ENCODE measurements at regions not wholly inside any gene's neighbourhood (a gene's known extent, or its start where the extent isn't known, plus 50 kb on each side); places are given as distances from the start of the nearest gene placed in this dataset.

DNA sequence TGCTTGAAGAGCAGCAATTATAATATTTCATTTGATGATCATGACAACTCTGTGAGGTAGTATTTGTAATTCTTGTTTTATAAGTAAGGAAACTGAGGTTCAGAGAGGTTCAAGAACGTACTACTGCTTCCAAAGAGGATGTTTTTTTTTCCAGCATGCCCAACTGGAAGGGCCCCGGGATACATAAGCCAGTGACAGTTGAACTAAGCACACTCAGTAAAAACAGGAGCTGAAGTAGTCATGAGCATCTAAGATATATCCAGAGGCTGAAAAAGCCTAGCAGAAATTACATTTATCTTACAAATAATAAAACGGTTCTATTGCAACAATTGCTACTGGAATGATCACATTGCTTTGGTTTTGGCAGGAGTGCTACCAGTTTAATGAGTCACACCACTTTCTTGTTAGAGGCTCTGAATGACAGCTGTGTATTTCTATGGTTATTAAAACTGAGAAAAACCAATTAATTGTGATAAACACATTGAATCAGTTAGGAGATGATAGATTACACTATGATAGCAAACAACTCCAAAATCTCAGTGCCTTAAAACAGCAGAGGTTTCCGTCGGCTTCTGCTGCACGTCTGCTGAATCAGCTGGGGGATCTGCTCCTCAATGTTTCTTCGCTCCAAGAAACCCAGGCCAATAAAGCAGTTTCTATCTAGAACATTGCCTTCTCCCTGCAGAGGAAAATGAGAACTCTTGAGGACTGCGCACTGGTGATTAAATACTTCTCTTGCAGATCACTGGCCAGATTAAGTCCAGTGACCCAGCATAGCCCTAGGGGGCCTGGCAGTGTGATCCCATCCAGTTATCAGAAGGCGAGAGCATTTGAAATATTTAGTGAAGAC is 522.7 kb downstream of the PLPP3 start:
- TF ChIP-seq POLR2A (IDR thresholded peaks at IDR 0.05) (no peak), CTCF (IDR thresholded peaks at IDR 0.05) (no peak)
